Hematopoietic multipotent progenitor cell treated with erythropoietin and hydrocortisone succinate and interleukin-3 and kit ligand, for 17 days (in vitro differentiated cells): ENCODE measurements at regions not wholly inside any gene's neighbourhood (a gene's known extent, or its start where the extent isn't known, plus 50 kb on each side); places are given as distances from the start of the nearest gene placed in this dataset.
"Not testable (repeated sequence)": the region's sequence is repeated elsewhere in the genome, so short reads cannot be mapped to it uniquely, and the experiment has no call there.

ENCODE experiments used
- DNase-seq: peaks from one replicate; pipeline ENCODE4 v3.0.0-alpha.2; 2015; ENCODE audit warnings: low spot score

- DNase-seq, result no peak
Measured at GRCh38 chr4:179585761-179586160, 2143.5 kb upstream of the AGA start.

- no peak for DNase-seq
Measured at GRCh38 chr4:179586460-179586859, 2144.2 kb upstream of the AGA start.

GRCh38 chr4:179595671-179596410, 2153.6 kb upstream of the AGA start:
- no peak for DNase-seq

- no peak for DNase-seq
Measured at GRCh38 chr4:179596621-179597020, 2154.4 kb upstream of the AGA start.

GRCh38 chr4:179597301-179597700, 2155.1 kb upstream of the AGA start:
- no peak for DNase-seq

- DNase-seq, result no peak
Measured at GRCh38 chr4:179601671-179602070, 2159.4 kb upstream of the AGA start.

- DNase-seq, result no peak
Measured at GRCh38 chr4:179605196-179605595, 2163.0 kb upstream of the AGA start.

GRCh38 chr4:179607003-179607402, 2164.8 kb upstream of the AGA start:
- no peak for DNase-seq

- no peak for DNase-seq
Measured at GRCh38 chr4:179615704-179616103, 2173.5 kb upstream of the AGA start.

- no peak for DNase-seq
Measured at GRCh38 chr4:179618966-179619365, 2176.7 kb upstream of the AGA start.

- no peak for DNase-seq
Measured at GRCh38 chr4:179624768-179625181, 2182.5 kb upstream of the AGA start.

- no peak for DNase-seq
Measured at GRCh38 chr4:179625406-179625805, 2183.2 kb upstream of the AGA start.

- no peak for DNase-seq
Measured at GRCh38 chr4:179626687-179627086, 2184.4 kb upstream of the AGA start.

- DNase-seq, result no peak
Measured at GRCh38 chr4:179631321-179631720, 2189.1 kb upstream of the AGA start.

- no peak for DNase-seq
Measured at GRCh38 chr4:179634862-179635261, 2192.6 kb upstream of the AGA start.

GRCh38 chr4:179662522-179662921, 2220.3 kb upstream of the AGA start:
- no peak for DNase-seq

- no peak for DNase-seq
Measured at GRCh38 chr4:179663641-179664429, 2221.6 kb upstream of the AGA start.

GRCh38 chr4:179664430-179665027, 2222.3 kb upstream of the AGA start:
- DNase-seq, result no peak

- DNase-seq, result no peak
Measured at GRCh38 chr4:179666226-179666625, 2224.0 kb upstream of the AGA start.

- DNase-seq, result no peak
Measured at GRCh38 chr4:179671609-179672008, 2229.4 kb upstream of the AGA start.

GRCh38 chr4:179678093-179678814, 2236.0 kb upstream of the AGA start:
- DNase-seq, result no peak

- DNase-seq, result not testable (repeated sequence)
Measured at GRCh38 chr4:179683661-179684060, 2241.4 kb upstream of the AGA start.
